Tibial nerve (tissue), 4 donors: ENCODE measurements at regions not wholly inside any gene's neighbourhood (a gene's known extent, or its start where the extent isn't known, plus 50 kb on each side); places are given as distances from the start of the nearest gene placed in this dataset.
A peak's percentile ranks its signal among the peaks of the same experiment; 100 is the strongest.

Experiments used
- DNase-seq, 2 donors: peaks; one replicate each; pipeline ENCODE4 v3.0.0-alpha.2; 2019; ENCODE audit warnings: low spot score in 2 of 2
- H3K27ac ChIP-seq, 4 donors: fragments of 200-600 bp; sonication (generic) in 3 of 4; one replicate each; pipeline ENCODE4 v1.5.1; 2017 to 2019; ENCODE audit warnings: mild to moderate bottlenecking in 1 of 4
- H3K27me3 ChIP-seq, 2 donors: fragments of 200-600 bp; sonication (generic) in 1 of 2; one replicate each; pipeline versions ENCODE4 v1.5.1 to v1.6.0; 2017 to 2019
- H3K36me3 ChIP-seq, 3 donors: fragments of 200-600 bp; sonication (generic); one replicate each; pipeline ENCODE4 v1.5.1; 2018 to 2019
- H3K4me1 ChIP-seq, 4 donors: fragments of 200-600 bp; sonication (generic) in 3 of 4; one replicate each; pipeline ENCODE4 v1.5.1; 2017 to 2019
- H3K4me3 ChIP-seq, 4 donors: fragments of 200-600 bp; sonication (generic) in 3 of 4; one replicate each; pipeline ENCODE4 v1.5.1; 2017 to 2019; ENCODE audit warnings: mild to moderate bottlenecking in 1 of 4, moderate library complexity in 1 of 4
- H3K9me3 ChIP-seq, 4 donors: fragments of 200-600 bp; sonication (generic) in 3 of 4; one replicate each; pipeline ENCODE4 v1.5.1; 2017 to 2019
- CTCF ChIP-seq, 5 experiments: fragments of 200-600 bp in 3 of 5; fragments of 450-650 bp in 2 of 5; sonication (generic) in 3 of 5; IDR thresholded peaks; one replicate each; pipeline ENCODE4 v1.5.1; 2016 to 2019; ENCODE audit warnings: antibody characterized with exemption in 5 of 5, mild to moderate bottlenecking in 3 of 5, moderate library complexity in 2 of 5
- EP300 ChIP-seq, 2 donors: sonication (generic); formaldehyde crosslinking; IDR thresholded peaks; one replicate each; pipeline ENCODE4 v1.6.1; 2017; ENCODE audit warnings: antibody characterized with exemption in 2 of 2, mild to moderate bottlenecking in 1 of 2
- POLR2A ChIP-seq, 2 donors: fragments of 450-650 bp; IDR thresholded peaks; one replicate each; pipeline ENCODE4 v1.6.1; 2017; ENCODE audit warnings: antibody characterized with exemption in 2 of 2, mild to moderate bottlenecking in 2 of 2, moderate library complexity in 2 of 2
- WGBS, 2 donors: methylation state at CpG; one replicate each; pipeline ENCODE4 v1.1.5; 2018; 5-methylcytosine and 5-hydroxymethylcytosine counted together

- Histone ChIP-seq H3K4me1 (peaks cover 0 to 29% (median under 1%) of the 10 kb centered on the region in 4 donors), H3K36me3 (no peaks in the 10 kb centered on the region), H3K4me3 (no peak overlapping the region), H3K27ac (no peak overlapping the region), H3K9me3 (no peaks in the 10 kb centered on the region), H3K27me3 (no peaks in the 10 kb centered on the region)
- TF ChIP-seq EP300 (IDR thresholded peaks at IDR 0.05): no peak
- no peak for TF ChIP-seq CTCF (IDR thresholded peaks at IDR 0.05)
- TF ChIP-seq POLR2A (IDR thresholded peaks at IDR 0.05): no peak
- DNase-seq: no peak
- 83 to 92% methylated on average over 5 of the region's 5 CpGs for WGBS, 2 donors
Measured at GRCh38 chr11:27214713-27215112, 148.3 kb downstream of the CCDC34 start.

GRCh38 chr11:27213232-27213660 lies 149.8 kb downstream of the CCDC34 start:
- TF ChIP-seq CTCF (IDR thresholded peaks at IDR 0.05) (no peak), EP300 (IDR thresholded peaks at IDR 0.05) (no peak), POLR2A (IDR thresholded peaks at IDR 0.05) (no peak)
- peaks cover 0 to 24% (median 1%) of the 10 kb centered on the region in 4 donors for H3K4me1 ChIP-seq
- no peaks in the 10 kb centered on the region for H3K36me3 ChIP-seq
- H3K27ac ChIP-seq: peak overlapping the region in 1 of 4 donors; percentile 5
- DNase-seq: no peak
- no peak overlapping the region for H3K4me3 ChIP-seq
- H3K27me3 ChIP-seq: no peaks in the 10 kb centered on the region
- WGBS, 2 donors: 7 to 12% methylated on average over 4 of the region's 4 CpGs
- H3K9me3 ChIP-seq: no peaks in the 10 kb centered on the region

- Histone ChIP-seq H3K4me1 (peaks cover 0 to 22% (median 1%) of the 10 kb centered on the region in 4 donors), H3K4me3 (no peak overlapping the region), H3K27me3 (no peaks in the 10 kb centered on the region), H3K9me3 (no peaks in the 10 kb centered on the region), H3K36me3 (no peaks in the 10 kb centered on the region), H3K27ac (no peak overlapping the region)
- DNase-seq: no peak
- WGBS, 2 donors: 95 to 100% methylated on average over 2 of the region's 2 CpGs
- TF ChIP-seq POLR2A (IDR thresholded peaks at IDR 0.05) (no peak), CTCF (IDR thresholded peaks at IDR 0.05) (no peak), EP300 (IDR thresholded peaks at IDR 0.05) (no peak)
Measured at GRCh38 chr11:27212248-27212780, 150.7 kb downstream of the CCDC34 start.

- Histone ChIP-seq H3K4me1 (peaks cover 0 to 19% (median 1%) of the 10 kb centered on the region in 4 donors), H3K36me3 (no peaks in the 10 kb centered on the region), H3K27ac (no peak overlapping the region), H3K27me3 (no peaks in the 10 kb centered on the region), H3K4me3 (no peak overlapping the region), H3K9me3 (no peaks in the 10 kb centered on the region)
- 87 to 92% methylated on average over 8 of the region's 8 CpGs for WGBS, 2 donors
- no peak for DNase-seq
- TF ChIP-seq POLR2A (IDR thresholded peaks at IDR 0.05) (no peak), EP300 (IDR thresholded peaks at IDR 0.05) (no peak), CTCF (IDR thresholded peaks at IDR 0.05) (peak in 1 of 5 experiments; percentile 14)
Measured at GRCh38 chr11:27211370-27212127, 151.5 kb downstream of the CCDC34 start.

GRCh38 chr11:27210531-27210930 lies 152.5 kb downstream of the CCDC34 start:
- Histone ChIP-seq H3K27ac (no peak overlapping the region), H3K27me3 (no peaks in the 10 kb centered on the region), H3K36me3 (no peaks in the 10 kb centered on the region), H3K4me1 (peaks cover 0 to 20% (median 1%) of the 10 kb centered on the region in 4 donors), H3K4me3 (no peak overlapping the region), H3K9me3 (no peaks in the 10 kb centered on the region)
- WGBS, 2 donors: 74 to 77% methylated on average over 5 of the region's 5 CpGs
- TF ChIP-seq POLR2A (IDR thresholded peaks at IDR 0.05): no peak
- no peak for TF ChIP-seq EP300 (IDR thresholded peaks at IDR 0.05)
- TF ChIP-seq CTCF (IDR thresholded peaks at IDR 0.05): no peak
- no peak for DNase-seq
